Fibroblast of villous mesenchyme (primary cell): ENCODE measurements at regions not wholly inside any gene's neighbourhood (a gene's known extent, or its start where the extent isn't known, plus 50 kb on each side); places are given as distances from the start of the nearest gene placed in this dataset.

Experiments
- DNase-seq: peaks from one replicate; pipeline ENCODE4 v3.0.0-alpha.2; 2010; ENCODE audit warnings: low read depth
- H3K4me3 ChIP-seq: 2 replicates; pipeline ENCODE4 v1.5.1; 2011; ENCODE audit warnings: low read depth, mild to moderate bottlenecking, low read length
- TF ChIP-seq, protein P1 (sequence below): IDR thresholded peaks from 2 replicates; pipeline ENCODE4 v1.5.1; 2012; ENCODE audit warnings: low read depth, mild to moderate bottlenecking, low read length; ENCODE audit not compliant: insufficient read depth

DNA sequence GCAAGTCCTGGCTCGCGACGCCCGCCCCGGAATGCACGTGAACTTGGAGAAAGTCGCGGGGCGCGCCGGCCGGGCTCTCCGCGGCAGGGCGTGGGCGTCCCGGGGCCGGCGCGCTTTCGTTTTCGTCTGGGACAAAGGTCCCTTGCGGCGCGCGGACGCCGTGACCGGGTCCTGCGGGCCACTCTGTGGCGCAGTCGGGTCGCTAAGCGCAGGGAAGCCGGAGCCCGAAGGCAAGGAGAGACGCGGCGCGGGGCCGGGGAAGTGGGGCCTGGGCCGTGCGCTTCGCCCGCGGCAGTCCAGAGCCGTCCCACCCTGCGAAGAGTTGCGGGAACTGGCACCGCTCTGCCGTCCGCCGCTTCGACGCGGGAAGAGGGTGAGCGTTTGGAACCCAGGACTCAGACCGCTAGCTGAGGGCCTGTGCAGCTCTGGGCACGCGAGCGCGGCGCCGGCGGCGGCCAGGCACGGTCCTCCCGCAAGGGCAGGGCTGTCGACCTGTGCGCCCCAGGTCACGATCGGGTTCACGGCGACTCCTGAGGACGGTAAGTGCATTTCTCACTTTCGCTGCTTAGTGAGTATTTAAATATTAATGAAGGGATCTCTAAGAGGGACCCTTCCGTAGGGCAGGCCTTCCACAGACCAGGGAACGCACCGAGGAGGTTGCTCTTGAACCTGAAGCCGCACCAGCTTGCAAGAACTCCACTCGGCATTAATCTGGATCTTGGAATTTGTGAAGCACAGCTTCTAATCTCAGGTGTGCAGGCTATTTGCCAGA, 78.0 kb upstream of the PPARA start:
- DNase-seq: peak; percentile 72
- peak overlapping the region; percentile 93 for H3K4me3 ChIP-seq
- TF ChIP-seq, protein P1, sequence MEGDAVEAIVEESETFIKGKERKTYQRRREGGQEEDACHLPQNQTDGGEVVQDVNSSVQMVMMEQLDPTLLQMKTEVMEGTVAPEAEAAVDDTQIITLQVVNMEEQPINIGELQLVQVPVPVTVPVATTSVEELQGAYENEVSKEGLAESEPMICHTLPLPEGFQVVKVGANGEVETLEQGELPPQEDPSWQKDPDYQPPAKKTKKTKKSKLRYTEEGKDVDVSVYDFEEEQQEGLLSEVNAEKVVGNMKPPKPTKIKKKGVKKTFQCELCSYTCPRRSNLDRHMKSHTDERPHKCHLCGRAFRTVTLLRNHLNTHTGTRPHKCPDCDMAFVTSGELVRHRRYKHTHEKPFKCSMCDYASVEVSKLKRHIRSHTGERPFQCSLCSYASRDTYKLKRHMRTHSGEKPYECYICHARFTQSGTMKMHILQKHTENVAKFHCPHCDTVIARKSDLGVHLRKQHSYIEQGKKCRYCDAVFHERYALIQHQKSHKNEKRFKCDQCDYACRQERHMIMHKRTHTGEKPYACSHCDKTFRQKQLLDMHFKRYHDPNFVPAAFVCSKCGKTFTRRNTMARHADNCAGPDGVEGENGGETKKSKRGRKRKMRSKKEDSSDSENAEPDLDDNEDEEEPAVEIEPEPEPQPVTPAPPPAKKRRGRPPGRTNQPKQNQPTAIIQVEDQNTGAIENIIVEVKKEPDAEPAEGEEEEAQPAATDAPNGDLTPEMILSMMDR: no peak

DNA sequence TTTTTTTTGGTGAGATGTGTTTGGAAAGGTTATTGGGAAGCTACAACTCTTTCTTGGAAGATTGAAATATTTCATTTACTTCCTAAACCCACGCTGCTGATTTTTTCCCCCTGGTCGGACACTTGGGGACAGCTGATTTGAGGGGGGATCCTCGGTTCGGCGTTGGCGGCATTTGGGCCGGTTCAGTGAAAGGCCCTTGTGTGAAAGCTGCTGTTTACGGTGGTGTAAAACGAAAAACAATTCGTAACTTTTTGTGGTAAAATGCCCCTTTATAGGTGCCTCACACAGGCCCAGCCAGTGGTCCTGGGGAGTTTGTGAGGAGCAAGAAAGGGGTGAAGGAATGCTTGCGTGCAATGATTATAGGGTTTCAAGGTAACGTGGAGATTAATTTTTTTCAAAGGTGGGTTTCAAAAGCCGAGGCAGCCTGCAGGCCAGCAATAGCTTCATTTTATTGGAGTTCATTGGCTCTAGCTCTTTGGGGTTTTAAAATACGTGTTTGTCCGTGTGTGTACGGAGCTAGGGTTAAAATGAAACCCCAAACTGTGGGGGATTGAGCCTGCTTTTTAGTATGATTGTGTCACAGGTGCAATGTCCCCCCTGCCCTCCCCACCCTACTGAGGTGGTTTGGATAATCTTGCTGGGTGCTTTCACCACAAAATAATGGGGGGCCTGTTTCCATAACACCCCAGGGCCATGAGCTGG, 77.2 kb upstream of the PPARA start:
- peak; percentile 30 for DNase-seq
- TF ChIP-seq, protein P1: no peak
- peak overlapping the region; percentile 93 for H3K4me3 ChIP-seq

DNA sequence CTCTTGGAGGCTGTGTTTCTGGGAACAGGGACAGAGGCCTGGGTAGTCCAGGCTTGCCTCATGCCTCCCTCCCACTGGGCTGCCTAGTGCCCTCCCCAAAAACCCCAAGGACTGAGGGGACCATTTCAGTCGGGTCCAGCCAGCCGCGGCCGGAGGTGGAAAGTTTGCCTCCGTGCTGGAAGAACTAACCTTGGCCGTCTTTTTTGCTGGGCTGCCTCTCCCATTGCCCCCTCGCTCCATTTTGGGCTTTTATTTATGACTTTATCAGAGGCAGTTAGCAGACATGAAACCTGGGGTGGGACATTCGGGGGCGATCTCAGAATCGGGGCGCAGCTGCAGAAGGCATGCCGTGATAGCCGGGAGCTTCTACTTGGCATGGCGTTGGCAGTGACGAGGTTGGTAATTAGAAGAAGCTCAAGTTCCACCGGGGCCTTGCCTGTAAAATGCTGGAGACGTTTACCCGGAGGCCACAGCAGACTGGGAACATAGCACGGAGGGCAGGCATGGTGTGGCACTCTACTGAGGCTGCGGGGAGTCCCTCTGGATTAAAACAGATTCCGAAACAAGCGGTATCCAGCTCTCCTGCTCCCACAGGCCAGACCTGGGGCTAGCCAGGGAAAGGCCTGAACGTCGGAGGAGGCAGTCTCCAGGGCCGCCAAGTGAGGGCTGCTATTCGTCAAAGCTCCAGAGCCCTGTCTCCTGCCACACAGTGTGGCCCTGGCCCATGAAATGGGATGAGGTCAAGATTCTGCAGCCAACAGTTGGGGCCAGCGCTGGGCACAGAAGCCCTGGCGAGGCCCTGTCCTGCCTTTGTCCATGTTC, 76.4 kb upstream of the PPARA start:
- peak overlapping the region; percentile 93 for H3K4me3 ChIP-seq
- DNase-seq: peak; percentile 65
- TF ChIP-seq, protein P1: no peak

DNA sequence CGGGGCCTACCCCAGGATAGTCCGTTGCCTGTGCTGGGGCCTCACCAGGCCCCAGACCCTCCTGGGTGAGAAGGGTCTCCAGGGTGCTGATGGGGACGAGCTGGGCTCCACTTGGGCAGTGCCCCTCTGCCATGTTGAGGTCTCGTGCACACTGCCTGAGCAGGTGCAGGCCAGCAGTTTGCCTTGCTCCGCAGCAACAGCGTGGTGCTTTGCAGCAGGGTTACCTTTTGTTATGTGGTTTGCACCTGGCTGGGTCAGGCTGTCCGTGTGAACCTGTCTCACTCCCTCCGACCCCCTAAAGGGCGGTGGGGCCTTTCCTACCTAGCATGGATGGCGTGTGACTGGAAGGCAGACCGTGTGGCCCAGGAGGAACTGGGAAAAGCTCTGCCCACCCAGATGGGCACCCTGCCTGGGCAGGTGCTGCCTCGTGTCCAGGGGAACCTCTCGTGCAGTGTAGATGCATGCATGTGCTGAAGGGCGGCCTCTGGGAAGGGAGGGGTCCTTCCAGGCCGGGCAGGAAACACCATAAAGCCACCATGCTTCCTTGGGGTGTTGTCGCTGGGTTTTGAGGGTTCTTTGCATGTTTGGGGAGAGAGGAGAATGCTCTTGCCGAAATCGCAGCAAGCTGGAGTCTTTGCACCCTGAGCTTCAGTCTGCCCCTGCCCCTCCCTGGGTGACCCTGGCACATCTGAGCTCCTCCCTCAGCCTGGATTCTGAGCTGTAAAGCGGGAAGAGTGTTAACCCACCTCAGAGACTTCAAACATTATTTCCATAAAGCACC, 75.4 kb upstream of the PPARA start:
- TF ChIP-seq, protein P1: no peak
- peak overlapping the region; percentile 93 for H3K4me3 ChIP-seq
- no peak for DNase-seq

DNA sequence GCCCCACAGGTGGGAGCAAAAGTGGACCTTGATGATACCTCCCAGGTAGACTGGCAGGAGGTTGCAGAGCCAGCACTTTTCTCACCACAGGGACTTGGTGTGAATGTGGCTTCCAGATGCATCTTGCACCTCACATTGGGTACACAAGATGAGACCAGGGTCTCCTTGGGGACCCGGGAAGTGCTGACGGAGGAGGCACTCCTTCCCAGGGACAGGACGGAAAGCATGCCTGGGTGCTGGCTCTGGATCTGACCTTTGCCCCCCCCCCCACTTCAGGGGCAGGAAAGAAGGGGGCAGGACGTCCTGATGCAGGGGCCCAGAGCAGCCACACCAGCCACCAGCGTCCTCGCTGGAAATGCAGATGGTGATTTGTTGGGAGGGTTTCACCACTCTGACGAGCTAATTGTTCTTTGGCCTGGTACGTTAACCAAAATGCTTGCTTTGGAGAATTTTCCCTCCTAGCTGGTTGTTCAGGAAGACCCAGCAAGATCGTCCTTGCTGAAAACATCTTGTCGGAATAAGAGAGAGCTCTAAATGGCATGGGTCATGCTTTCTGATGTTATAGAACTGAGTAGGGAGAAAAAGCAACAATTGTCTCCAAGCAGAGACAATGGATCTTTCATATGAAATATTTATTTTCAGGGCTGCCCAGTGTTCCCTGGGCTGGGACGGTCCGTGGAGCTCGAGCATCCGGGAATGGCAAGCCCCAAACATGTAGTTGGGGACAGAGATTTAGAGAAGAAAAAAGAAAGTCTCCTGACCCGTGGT, 74.4 kb upstream of the PPARA start:
- TF ChIP-seq, protein P1: no peak
- no peak for DNase-seq
- peak overlapping the region; percentile 93 for H3K4me3 ChIP-seq
